Large intestine (tissue), 3 donors: ENCODE measurements at regions not wholly inside any gene's neighbourhood (a gene's known extent, or its start where the extent isn't known, plus 50 kb on each side); places are given as distances from the start of the nearest gene placed in this dataset.
"Not testable (repeated sequence)": the region's sequence is repeated elsewhere in the genome, so short reads cannot be mapped to it uniquely, and the experiment has no call there.

Source experiments
- DNase-seq, 2 donors: peaks; one replicate each; pipeline versions ENCODE4 v3.0.0 to v3.0.0-alpha.2; 2013
- H3K27ac ChIP-seq: one replicate; pipeline ENCODE4 v1.5.1; 2013; ENCODE audit warnings: low read length
- H3K27me3 ChIP-seq: 2 replicates; pipeline ENCODE4 v1.6.1; 2013; ENCODE audit warnings: low read length; ENCODE audit not compliant: control insufficient read depth, insufficient read depth
- H3K36me3 ChIP-seq: 2 replicates; pipeline ENCODE4 v1.6.1; 2013; ENCODE audit warnings: low read length; ENCODE audit not compliant: control insufficient read depth, insufficient read depth
- H3K4me1 ChIP-seq: one replicate; pipeline ENCODE4 v1.6.1; 2013; ENCODE audit warnings: low read length; ENCODE audit not compliant: control insufficient read depth, insufficient read depth
- H3K4me3 ChIP-seq: one replicate; pipeline ENCODE4 v1.5.1; 2013; ENCODE audit warnings: low read length
- H3K9me3 ChIP-seq: one replicate; pipeline ENCODE4 v1.6.1; 2013; ENCODE audit warnings: mild to moderate bottlenecking, low read depth, low read length, moderate library complexity; ENCODE audit not compliant: control insufficient read depth
- WGBS: methylation state at CpG from one replicate; pipeline ENCODE4 v1.1.5; 2013; ENCODE audit warnings: low lambda C conversion rate; ENCODE audit not compliant: insufficient coverage; 5-methylcytosine and 5-hydroxymethylcytosine counted together

DNA sequence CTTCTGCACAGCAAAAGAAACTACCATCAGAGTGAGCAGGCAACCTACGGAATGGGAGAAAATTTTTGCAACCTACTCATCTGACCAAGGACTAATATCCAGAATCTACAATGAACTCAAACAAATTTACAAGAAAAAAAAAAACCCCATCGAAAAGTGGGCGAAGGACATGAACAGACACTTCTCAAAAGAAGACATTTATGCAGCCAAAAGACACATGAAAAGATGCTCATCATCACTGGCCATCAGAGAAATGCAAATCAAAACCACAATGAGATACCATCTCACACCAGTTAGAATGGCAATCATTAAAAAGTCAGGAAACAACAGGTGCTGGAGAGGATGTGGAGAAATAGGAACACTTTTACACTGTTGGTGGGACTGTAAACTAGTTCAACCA, 164.6 kb downstream of the AHSP start:
- not testable (repeated sequence) for H3K36me3 ChIP-seq, DNase-seq, H3K4me1 ChIP-seq, H3K27ac ChIP-seq, H3K4me3 ChIP-seq, H3K27me3 ChIP-seq, H3K9me3 ChIP-seq
- no CpG with 5 or more reads among the region's 3 CpGs for WGBS

- no peak for DNase-seq
- no CpG with 5 or more reads among the region's 6 CpGs for WGBS
- Histone ChIP-seq H3K27ac (no peak overlapping the region), H3K27me3 (no peaks in the 10 kb centered on the region), H3K4me1 (no peaks in the 10 kb centered on the region), H3K9me3 (no peaks in the 10 kb centered on the region), H3K36me3 (no peaks in the 10 kb centered on the region), H3K4me3 (no peak overlapping the region)
These were observed 166.0 kb downstream of the AHSP start for GRCh38 chr16:31693733-31694132.

- H3K27ac ChIP-seq: no peak overlapping the region
- H3K27me3 ChIP-seq: no peaks in the 10 kb centered on the region
- no peaks in the 10 kb centered on the region for H3K36me3 ChIP-seq
- no peak for DNase-seq
- H3K9me3 ChIP-seq: no peaks in the 10 kb centered on the region
- H3K4me3 ChIP-seq: no peak overlapping the region
- no peaks in the 10 kb centered on the region for H3K4me1 ChIP-seq
- no CpG with 5 or more reads among the region's 2 CpGs for WGBS
These were observed 166.8 kb downstream of the AHSP start for GRCh38 chr16:31694461-31694860.

GRCh38 chr16:31695667-31696066, 168.0 kb downstream of the AHSP start:
- H3K4me3 ChIP-seq: no peak overlapping the region
- no CpG with 5 or more reads among the region's 4 CpGs for WGBS
- no peaks in the 10 kb centered on the region for H3K36me3 ChIP-seq
- H3K27me3 ChIP-seq: no peaks in the 10 kb centered on the region
- no peak overlapping the region for H3K27ac ChIP-seq
- H3K4me1 ChIP-seq: no peaks in the 10 kb centered on the region
- no peak for DNase-seq
- H3K9me3 ChIP-seq: no peaks in the 10 kb centered on the region

GRCh38 chr16:31696968-31697743, 169.5 kb downstream of the AHSP start:
- peak; percentile 32 to 42 for DNase-seq

GRCh38 chr16:31697744-31698125, 170.0 kb downstream of the AHSP start:
- no CpG with 5 or more reads among the region's 4 CpGs for WGBS
- H3K27me3 ChIP-seq: no peaks in the 10 kb centered on the region

More at GRCh38 chr16:31696968-31697743, 169.5 kb downstream of the AHSP start:
- WGBS: 70% methylated on average over 2 of the region's 8 CpGs
- no peak overlapping the region for H3K4me3 ChIP-seq
- H3K9me3 ChIP-seq: no peaks in the 10 kb centered on the region
- H3K4me1 ChIP-seq: no peaks in the 10 kb centered on the region
- H3K27me3 ChIP-seq: no peaks in the 10 kb centered on the region
- no peaks in the 10 kb centered on the region for H3K36me3 ChIP-seq
- no peak overlapping the region for H3K27ac ChIP-seq

DNA sequence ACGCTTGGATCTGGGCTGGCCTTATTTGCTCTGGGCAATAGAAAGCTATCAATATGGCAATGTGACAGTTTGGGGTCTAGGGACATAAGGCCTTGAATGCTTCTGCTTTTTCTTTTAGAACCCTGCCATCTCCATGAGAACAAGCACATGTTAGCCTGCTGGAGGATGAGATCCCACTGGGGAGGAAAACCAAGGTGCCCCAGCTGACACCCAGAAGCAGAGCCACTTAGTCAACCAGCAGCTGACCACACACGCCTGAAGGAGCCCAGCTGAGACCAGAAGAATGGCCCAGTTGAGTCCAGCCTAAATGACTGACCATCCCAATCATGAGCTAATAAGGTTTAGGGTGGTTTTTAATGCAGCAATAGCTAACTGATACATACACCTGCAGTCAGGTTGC, 171.2 kb downstream of the AHSP start:
- DNase-seq: no peak
- no peaks in the 10 kb centered on the region for H3K4me1 ChIP-seq
- no peaks in the 10 kb centered on the region for H3K9me3 ChIP-seq

More at GRCh38 chr16:31697744-31698125, 170.0 kb downstream of the AHSP start:
- peaks cover 4% of the 10 kb centered on the region for H3K36me3 ChIP-seq
- H3K4me1 ChIP-seq: no peaks in the 10 kb centered on the region
- H3K27ac ChIP-seq: no peak overlapping the region
- no peak overlapping the region for H3K4me3 ChIP-seq
- no peak for DNase-seq
- H3K9me3 ChIP-seq: no peaks in the 10 kb centered on the region

GRCh38 chr16:31699601-31700000, 171.9 kb downstream of the AHSP start:
- DNase-seq: no peak
- peaks cover 22% of the 10 kb centered on the region for H3K36me3 ChIP-seq
- no peak overlapping the region for H3K4me3 ChIP-seq
- no CpG with 5 or more reads among the region's 8 CpGs for WGBS
- H3K27ac ChIP-seq: no peak overlapping the region
- H3K27me3 ChIP-seq: no peaks in the 10 kb centered on the region
- H3K4me1 ChIP-seq: no peaks in the 10 kb centered on the region
- H3K9me3 ChIP-seq: no peaks in the 10 kb centered on the region

More for the DNA sequence above, 171.2 kb downstream of the AHSP start:
- Histone ChIP-seq H3K27ac (no peak overlapping the region), H3K4me3 (no peak overlapping the region), H3K27me3 (no peaks in the 10 kb centered on the region), H3K36me3 (peaks cover 15% of the 10 kb centered on the region)
- WGBS: no CpG with 5 or more reads among the region's 2 CpGs

DNA sequence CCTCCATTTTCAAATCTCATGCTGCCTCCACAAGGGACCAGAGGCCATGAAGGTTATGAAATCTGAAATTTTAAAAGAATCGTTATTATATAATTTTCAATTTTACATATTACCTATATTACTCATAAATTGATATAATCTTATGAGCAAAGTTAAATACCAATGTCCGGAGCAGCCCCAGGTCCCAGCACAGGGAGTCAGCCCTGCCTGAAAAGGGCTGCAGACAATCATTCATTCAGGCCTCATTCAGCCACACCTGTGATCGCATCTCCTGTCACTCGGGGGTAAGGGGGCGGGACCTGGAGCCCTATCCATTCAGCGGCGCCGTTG, 172.5 kb downstream of the AHSP start:
- H3K4me1 ChIP-seq: no peaks in the 10 kb centered on the region
- peak overlapping the region; percentile 78 for H3K4me3 ChIP-seq
- peaks cover 28% of the 10 kb centered on the region for H3K36me3 ChIP-seq
- peak overlapping the region; percentile 59 for H3K27ac ChIP-seq
- H3K9me3 ChIP-seq: no peaks in the 10 kb centered on the region
- WGBS: no CpG with 5 or more reads among the region's 8 CpGs
- no peak for DNase-seq
- H3K27me3 ChIP-seq: no peaks in the 10 kb centered on the region

DNA sequence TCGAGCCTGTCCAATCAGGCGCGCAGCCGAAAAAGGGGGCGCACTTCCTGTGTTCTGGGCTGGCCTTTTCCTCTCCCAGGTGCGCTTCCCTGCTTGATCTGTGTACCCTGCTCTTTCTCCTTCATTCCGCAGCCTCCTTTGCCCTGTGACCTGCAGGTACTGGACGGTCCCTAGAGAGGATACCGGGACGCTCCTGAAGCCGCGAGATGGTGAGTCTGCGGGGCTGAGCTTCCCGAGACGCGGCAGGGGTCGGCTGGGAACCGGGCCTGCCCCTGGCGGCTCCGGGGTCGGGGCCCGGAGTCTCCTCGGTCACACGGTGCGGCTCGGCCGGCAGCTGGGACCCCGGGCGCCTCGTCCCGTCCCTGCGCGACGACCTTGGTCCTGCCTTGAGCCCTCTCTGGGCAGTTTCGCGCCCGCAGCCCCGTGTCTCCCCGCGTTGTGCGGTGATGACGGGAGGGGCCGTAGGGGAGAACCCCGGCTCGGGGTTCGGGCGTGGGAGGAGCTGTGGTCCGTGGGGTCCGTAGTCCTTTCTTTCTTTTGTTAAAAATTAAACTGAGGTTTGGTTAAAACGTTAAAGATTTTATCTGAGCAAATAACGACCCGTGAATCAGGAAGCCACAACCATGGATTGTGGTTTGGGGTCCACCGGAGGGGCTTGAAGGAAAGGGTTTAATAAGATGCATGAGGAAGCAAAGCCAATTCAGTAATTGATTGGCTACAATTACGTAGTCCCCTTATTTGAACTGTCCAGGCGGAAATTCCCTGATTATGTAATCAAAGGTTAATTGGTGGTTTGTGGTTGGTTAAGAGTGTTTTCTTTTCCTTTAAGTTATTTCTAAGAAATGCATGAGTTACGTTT, 172.8 kb upstream of the ZNF267 start:
- Histone ChIP-seq H3K27ac (peak overlapping the region; percentile 59), H3K9me3 (no peaks in the 10 kb centered on the region), H3K4me1 (no peaks in the 10 kb centered on the region), H3K4me3 (peak overlapping the region; percentile 78), H3K36me3 (peaks cover 34% of the 10 kb centered on the region), H3K27me3 (no peaks in the 10 kb centered on the region)
- WGBS: 0% methylated on average over 4 of the region's 56 CpGs
- peak; percentile 81 to 91 for DNase-seq
